Smooth muscle cell (in vitro differentiated cells): ENCODE measurements at regions not wholly inside any gene's neighbourhood (a gene's known extent, or its start where the extent isn't known, plus 50 kb on each side); places are given as distances from the start of the nearest gene placed in this dataset.

Experiments
- DNase-seq: peaks from one replicate; lab custom pipeline; 2025; ENCODE audit not compliant: unreplicated experiment; lab: John Stamatoyannopoulos, UW
- H2AFZ ChIP-seq: fragments of 200-600 bp; sonication (generic); 2 replicates; pipeline ENCODE4 v1.6.0; 2016; ENCODE audit warnings: antibody characterized with exemption, low read depth, mild to moderate bottlenecking
- H3F3A ChIP-seq: fragments of 200-600 bp; sonication (generic); 2 replicates; pipeline ENCODE4 v1.6.0; 2017; ENCODE audit warnings: antibody characterized with exemption, low read depth
- H3K27ac ChIP-seq: fragments of 200-600 bp; sonication (generic); 2 replicates; pipeline ENCODE4 v1.5.1; 2016; ENCODE audit warnings: low read depth, mild to moderate bottlenecking
- H3K27me3 ChIP-seq: fragments of 200-600 bp; sonication (generic); 2 replicates; pipeline ENCODE4 v1.6.1; 2016; ENCODE audit warnings: low read depth, mild to moderate bottlenecking
- H3K36me3 ChIP-seq: fragments of 200-600 bp; sonication (generic); 2 replicates; pipeline ENCODE4 v1.5.1; 2016; ENCODE audit warnings: low read depth
- H3K4me1 ChIP-seq: fragments of 200-600 bp; sonication (generic); 2 replicates; pipeline ENCODE4 v1.5.1; 2016; ENCODE audit warnings: low read depth
- H3K4me2 ChIP-seq: fragments of 200-600 bp; sonication (generic); 2 replicates; pipeline ENCODE4 v1.6.0; 2016; ENCODE audit warnings: mild to moderate bottlenecking
- H3K4me3 ChIP-seq: fragments of 200-600 bp; sonication (generic); 2 replicates; pipeline ENCODE4 v1.5.1; 2016; ENCODE audit warnings: mild to moderate bottlenecking
- H3K79me2 ChIP-seq: fragments of 200-600 bp; sonication (generic); 2 replicates; pipeline ENCODE4 v1.6.0; 2016; ENCODE audit warnings: low read depth, mild to moderate bottlenecking
- H3K9ac ChIP-seq: fragments of 200-600 bp; sonication (generic); 2 replicates; pipeline ENCODE4 v1.6.0; 2016; ENCODE audit warnings: low read depth
- H3K9me3 ChIP-seq: fragments of 200-600 bp; sonication (generic); replicated peaks from 2 replicates; pipeline ENCODE4 v1.5.1; 2016; ENCODE audit warnings: low read depth
- H4K20me1 ChIP-seq: fragments of 200-600 bp; sonication (generic); 2 replicates; pipeline ENCODE4 v1.6.0; 2016; ENCODE audit warnings: low read depth
- WGBS: methylation state at CpG from one replicate; pipeline ENCODE4 v1.1.7; 2016; ENCODE audit warnings: low lambda C conversion rate; 5-methylcytosine and 5-hydroxymethylcytosine counted together
- TF ChIP-seq, protein P1 (sequence below): fragments of 200-600 bp; sonication (generic); IDR thresholded peaks from 2 replicates; pipeline ENCODE4 v1.5.1; 2017; ENCODE audit warnings: borderline replicate concordance, mild to moderate bottlenecking, antibody characterized with exemption; ENCODE audit not compliant: insufficient read depth, poor library complexity, severe bottlenecking

DNA sequence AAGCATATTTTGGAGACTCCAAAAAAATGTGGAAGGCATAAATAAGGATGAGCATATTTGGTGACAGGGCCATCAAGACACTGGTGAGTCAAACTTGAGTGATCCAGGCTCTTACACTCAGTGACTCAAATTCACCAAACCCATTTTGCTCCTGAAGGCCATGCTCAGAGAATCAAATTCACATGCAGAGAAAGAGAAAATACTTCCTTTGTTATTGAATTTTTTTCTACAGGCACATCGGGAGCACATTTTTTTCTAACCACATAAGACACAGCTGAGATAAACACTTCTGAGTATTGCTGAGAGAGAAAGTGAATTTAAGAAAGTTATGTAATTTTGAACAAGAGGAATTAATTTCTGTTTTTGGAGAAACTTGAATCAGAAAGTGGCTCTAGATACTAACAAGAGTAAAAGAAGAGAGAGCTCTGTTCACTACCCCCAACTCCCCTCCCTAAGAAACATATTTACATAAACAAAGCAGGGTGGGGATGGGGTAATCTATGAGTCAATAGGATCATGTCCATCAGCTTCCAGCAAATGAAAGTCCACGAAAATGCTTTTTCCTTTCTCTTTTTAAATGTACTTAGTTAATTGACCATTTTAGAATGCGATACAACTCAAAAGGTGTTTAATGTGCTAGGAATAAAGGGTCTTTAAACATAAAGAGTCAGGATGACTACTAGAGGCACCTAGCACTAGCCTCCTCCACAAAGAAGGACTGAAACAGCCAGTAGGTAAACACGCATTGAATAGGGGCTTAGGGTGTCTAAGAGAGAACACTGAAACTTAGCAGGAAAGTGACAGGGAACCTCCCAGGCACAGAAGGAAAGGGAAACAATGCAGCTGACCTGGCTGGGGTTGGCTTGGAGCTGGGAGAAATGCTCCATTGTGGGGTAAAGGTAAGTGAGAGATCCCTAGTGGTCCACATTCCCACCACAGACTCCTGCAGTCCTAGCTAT is 152.3 kb downstream of the KCNE4 start:
- Histone ChIP-seq H3F3A (peaks cover 12% of the 10 kb centered on the region), H2AFZ (peak overlapping the region; percentile 69), H3K36me3 (no peaks in the 10 kb centered on the region), H3K4me1 (peaks cover 12% of the 10 kb centered on the region), H4K20me1 (no peaks in the 10 kb centered on the region), H3K4me3 (no peak overlapping the region), H3K4me2 (peak overlapping the region; percentile 55), H3K27ac (peak overlapping the region; percentile 94), H3K9ac (peak overlapping the region; percentile 63), H3K9me3 (no peaks in the 10 kb centered on the region), H3K79me2 (no peaks in the 10 kb centered on the region), H3K27me3 (no peaks in the 10 kb centered on the region)
- no peak for DNase-seq
- TF ChIP-seq, protein P1, sequence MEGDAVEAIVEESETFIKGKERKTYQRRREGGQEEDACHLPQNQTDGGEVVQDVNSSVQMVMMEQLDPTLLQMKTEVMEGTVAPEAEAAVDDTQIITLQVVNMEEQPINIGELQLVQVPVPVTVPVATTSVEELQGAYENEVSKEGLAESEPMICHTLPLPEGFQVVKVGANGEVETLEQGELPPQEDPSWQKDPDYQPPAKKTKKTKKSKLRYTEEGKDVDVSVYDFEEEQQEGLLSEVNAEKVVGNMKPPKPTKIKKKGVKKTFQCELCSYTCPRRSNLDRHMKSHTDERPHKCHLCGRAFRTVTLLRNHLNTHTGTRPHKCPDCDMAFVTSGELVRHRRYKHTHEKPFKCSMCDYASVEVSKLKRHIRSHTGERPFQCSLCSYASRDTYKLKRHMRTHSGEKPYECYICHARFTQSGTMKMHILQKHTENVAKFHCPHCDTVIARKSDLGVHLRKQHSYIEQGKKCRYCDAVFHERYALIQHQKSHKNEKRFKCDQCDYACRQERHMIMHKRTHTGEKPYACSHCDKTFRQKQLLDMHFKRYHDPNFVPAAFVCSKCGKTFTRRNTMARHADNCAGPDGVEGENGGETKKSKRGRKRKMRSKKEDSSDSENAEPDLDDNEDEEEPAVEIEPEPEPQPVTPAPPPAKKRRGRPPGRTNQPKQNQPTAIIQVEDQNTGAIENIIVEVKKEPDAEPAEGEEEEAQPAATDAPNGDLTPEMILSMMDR = no peak
- WGBS = 59% methylated on average over 4 of the region's 4 CpGs

DNA sequence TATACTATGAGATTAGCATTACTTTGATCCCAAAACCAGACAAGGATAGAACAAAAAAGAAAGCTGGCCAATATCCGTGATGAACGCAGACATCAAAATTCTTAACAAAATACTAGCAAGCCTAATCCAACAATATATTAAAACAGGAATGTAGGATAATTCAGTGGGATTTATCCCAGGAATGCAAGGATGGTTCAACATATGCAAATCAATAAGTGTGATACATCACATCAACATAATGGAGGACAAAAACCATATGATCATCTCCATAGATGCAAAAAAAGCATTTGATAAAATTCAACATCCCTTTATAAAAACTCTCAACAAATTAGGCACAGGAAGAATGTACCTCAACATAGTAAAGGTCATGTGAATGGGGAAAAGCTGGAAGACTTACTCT is 158.5 kb downstream of the KCNE4 start:
- H3K27ac ChIP-seq = no peak overlapping the region
- TF ChIP-seq, protein P1 = no peak
- 96% methylated on average over 2 of the region's 2 CpGs for WGBS

DNA sequence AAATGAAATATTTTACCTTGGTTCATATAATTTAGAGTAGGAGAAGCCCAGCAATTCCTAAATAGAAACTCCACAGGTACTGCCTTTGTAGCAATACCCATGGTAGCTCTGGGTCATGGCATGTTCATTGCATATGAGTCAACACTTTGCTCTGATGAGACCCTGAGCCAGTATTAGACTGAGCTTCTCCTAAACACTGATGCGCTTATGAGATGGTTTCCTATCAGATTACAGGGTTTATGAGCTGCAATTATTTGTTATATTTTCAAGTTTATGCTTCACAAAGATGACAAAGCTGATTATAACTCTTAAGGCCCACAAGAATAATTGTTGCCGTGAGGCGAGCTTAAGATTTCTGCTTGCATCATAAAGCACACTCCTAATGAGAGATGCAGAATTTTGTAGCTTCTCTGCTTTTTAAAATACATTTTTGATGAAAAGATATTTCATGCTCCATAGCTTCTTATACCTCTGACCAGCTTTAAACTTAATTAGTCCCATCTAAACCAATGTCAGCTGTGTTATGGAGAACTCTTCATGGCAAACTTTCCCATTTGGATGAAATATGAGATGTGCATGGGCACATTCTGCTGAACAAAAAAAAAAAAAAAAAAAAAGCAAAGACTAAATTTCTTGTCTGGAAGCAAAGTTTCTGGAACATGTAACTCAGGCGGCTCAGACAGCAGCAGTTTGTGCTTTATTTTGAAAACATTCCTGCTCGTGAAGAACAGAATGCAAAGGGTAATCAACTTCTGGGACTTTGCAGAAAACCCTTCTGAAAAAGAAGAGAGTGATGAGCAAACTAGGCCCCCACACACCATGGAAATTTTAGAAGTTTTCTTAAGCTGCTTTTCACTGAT is 162.6 kb downstream of the KCNE4 start:
- Histone ChIP-seq H3K9me3 (peaks cover 8% of the 10 kb centered on the region), H3K4me3 (peak overlapping the region; percentile 10), H3K4me1 (peaks cover 6% of the 10 kb centered on the region), H4K20me1 (no peaks in the 10 kb centered on the region), H3K27ac (peak overlapping the region; percentile 88), H2AFZ (peak overlapping the region; percentile 75), H3K36me3 (no peaks in the 10 kb centered on the region), H3K9ac (peak overlapping the region; percentile 29), H3K27me3 (no peaks in the 10 kb centered on the region), H3K79me2 (no peaks in the 10 kb centered on the region), H3K4me2 (peak overlapping the region; percentile 69), H3F3A (peaks cover 20% of the 10 kb centered on the region)
- no peak for DNase-seq
- TF ChIP-seq, protein P1 = no peak
- WGBS = 22% methylated on average over 5 of the region's 5 CpGs

More for the DNA sequence above, 158.5 kb downstream of the KCNE4 start:
- H2AFZ ChIP-seq = no peak overlapping the region
- DNase-seq = no peak
- H4K20me1 ChIP-seq = no peaks in the 10 kb centered on the region
- H3K4me2 ChIP-seq = no peak overlapping the region
- no peak overlapping the region for H3K4me3 ChIP-seq
- peaks cover 16% of the 10 kb centered on the region for H3F3A ChIP-seq
- H3K4me1 ChIP-seq = peaks cover 4% of the 10 kb centered on the region
- no peaks in the 10 kb centered on the region for H3K79me2 ChIP-seq
- H3K27me3 ChIP-seq = no peaks in the 10 kb centered on the region
- no peaks in the 10 kb centered on the region for H3K36me3 ChIP-seq
- H3K9ac ChIP-seq = no peak overlapping the region
- H3K9me3 ChIP-seq = peaks cover 8% of the 10 kb centered on the region
